GM23338 (cell line): ENCODE measurements at regions not wholly inside any gene's neighbourhood (a gene's known extent, or its start where the extent isn't known, plus 50 kb on each side); places are given as distances from the start of the nearest gene placed in this dataset.

Experiments
- ATAC-seq: fragments of 200-7000 bp; cut with Tn5 transposase; 3 replicates; pipeline ENCODE4 v1.9.1; 2020
- DNase-seq: peaks from one replicate; pipeline ENCODE4 v3.0.0-alpha.2; 2015; ENCODE audit warnings: low spot score
- H2AFZ ChIP-seq: fragments of 200-600 bp; sonication (generic); 2 replicates; pipeline ENCODE4 v1.8.0; 2016; ENCODE audit warnings: antibody characterized with exemption, mild to moderate bottlenecking, moderate library complexity
- H3F3A ChIP-seq: fragments of 200-600 bp; sonication (generic); replicated peaks from 2 replicates; pipeline ENCODE4 v1.8.0; 2017; ENCODE audit warnings: antibody characterized with exemption, mixed run types, low read depth
- H3K27ac ChIP-seq: fragments of 200-600 bp; sonication (generic); 2 replicates; pipeline ENCODE4 v1.6.1; 2016; ENCODE audit warnings: low read depth
- H3K27me3 ChIP-seq: fragments of 200-600 bp; sonication (generic); 2 replicates; pipeline ENCODE4 v1.8.0; 2016; ENCODE audit warnings: mild to moderate bottlenecking, mixed run types, moderate library complexity; ENCODE audit not compliant: insufficient read depth
- H3K36me3 ChIP-seq: fragments of 200-600 bp; sonication (generic); 2 replicates; pipeline ENCODE4 v1.8.0; 2016; ENCODE audit warnings: mild to moderate bottlenecking; ENCODE audit not compliant: insufficient read depth
- H3K4me1 ChIP-seq: fragments of 200-600 bp; sonication (generic); 2 replicates; pipeline ENCODE4 v1.8.0; 2016; ENCODE audit warnings: mild to moderate bottlenecking, moderate library complexity; ENCODE audit not compliant: insufficient read depth
- H3K4me2 ChIP-seq: fragments of 200-600 bp; sonication (generic); 2 replicates; pipeline ENCODE4 v1.7.1; 2017; ENCODE audit warnings: mixed run types
- H3K4me3 ChIP-seq: fragments of 200-600 bp; sonication (generic); 2 replicates; pipeline ENCODE4 v1.6.1; 2016; ENCODE audit warnings: mixed run types
- H3K79me2 ChIP-seq: fragments of 200-600 bp; sonication (generic); replicated peaks from 2 replicates; pipeline ENCODE4 v1.8.0; 2017; ENCODE audit warnings: mild to moderate bottlenecking; ENCODE audit not compliant: insufficient read depth
- H3K9me2 ChIP-seq: fragments of 200-600 bp; sonication (generic); 2 replicates; pipeline ENCODE4 v1.8.0; 2017; ENCODE audit not compliant: insufficient read depth
- H4K20me1 ChIP-seq: fragments of 200-600 bp; sonication (generic); replicated peaks from 2 replicates; pipeline ENCODE4 v1.8.0; 2017; ENCODE audit warnings: mild to moderate bottlenecking; ENCODE audit not compliant: insufficient read depth
- H3K27ac Mint-ChIP-seq: 2 replicates; pipeline ENCODE4 v1.8.0; 2020; ENCODE audit warnings: inconsistent platforms, mild to moderate bottlenecking, moderate library complexity, mixed read lengths
- H3K27me3 Mint-ChIP-seq: 3 replicates; pipeline ENCODE4 v1.8.0; 2022; ENCODE audit warnings: low read depth, mild to moderate bottlenecking, moderate library complexity, mixed read lengths, inconsistent platforms; ENCODE audit not compliant: insufficient read depth, poor library complexity
- H3K36me3 Mint-ChIP-seq: 3 replicates; pipeline ENCODE4 v1.8.0; 2021; ENCODE audit warnings: low read depth, mild to moderate bottlenecking, inconsistent platforms, moderate library complexity, mixed read lengths
- H3K4me1 Mint-ChIP-seq: 3 replicates; pipeline ENCODE4 v1.8.0; 2020; ENCODE audit warnings: mild to moderate bottlenecking, inconsistent platforms, mixed read lengths
- H3K4me3 Mint-ChIP-seq: 3 replicates; pipeline ENCODE4 v1.8.0; 2021; ENCODE audit warnings: moderate library complexity, mild to moderate bottlenecking, inconsistent platforms, mixed read lengths
- H3K9me3 Mint-ChIP-seq: 3 replicates; pipeline ENCODE4 v1.8.0; 2020; ENCODE audit warnings: moderate library complexity, mild to moderate bottlenecking, inconsistent platforms, mixed read lengths
- CREB1 ChIP-seq: fragments of 250-450 bp; sonication (Bioruptor Pico); IDR thresholded peaks from 2 replicates; pipeline ENCODE4 v1.5.0; 2020; ENCODE audit warnings: low read depth, mild to moderate bottlenecking, moderate library complexity
- CTCF ChIP-seq, 2 experiments: fragments of 200-600 bp in 1 of 2; sonication (generic) in 1 of 2; conservative IDR thresholded peaks; 2 replicates each; pipeline versions ENCODE4 v1.5.1 to v1.6.1; 2016 to 2017; ENCODE audit warnings: antibody characterized with exemption in 2 of 2, low read depth in 2 of 2, mild to moderate bottlenecking in 2 of 2, moderate library complexity in 1 of 2
- ETS1 ChIP-seq: IDR thresholded peaks from 2 replicates; pipeline ENCODE4 v1.6.1; 2016; ENCODE audit warnings: antibody characterized with exemption
- EZH2 ChIP-seq: fragments of 200-600 bp; sonication (generic); IDR thresholded peaks from one replicate; pipeline ENCODE4 v1.8.0; 2017; ENCODE audit warnings: antibody characterized with exemption, mild to moderate bottlenecking, low read depth; ENCODE audit not compliant: unreplicated experiment
- EZH2phosphoT487 ChIP-seq: fragments of 200-600 bp; sonication (generic); IDR thresholded peaks from one replicate; pipeline ENCODE4 v1.8.1; 2018; ENCODE audit warnings: antibody characterized with exemption; ENCODE audit not compliant: unreplicated experiment
- NANOG ChIP-seq: IDR thresholded peaks from 2 replicates; pipeline ENCODE4 v1.6.1; 2016; ENCODE audit warnings: antibody characterized with exemption, borderline replicate concordance
- POLR2AphosphoS5 ChIP-seq: IDR thresholded peaks from 2 replicates; pipeline ENCODE4 v1.6.1; 2016; ENCODE audit warnings: antibody characterized with exemption, low read depth
- REST ChIP-seq: IDR thresholded peaks from one replicate; pipeline ENCODE4 v1.6.1; 2018; ENCODE audit warnings: antibody characterized with exemption; ENCODE audit not compliant: unreplicated experiment
- ZNF114 ChIP-seq: fragments of 250-450 bp; sonication (Bioruptor Pico); IDR thresholded peaks from 2 replicates; pipeline ENCODE4 v1.5.0; 2020; ENCODE audit warnings: mild to moderate bottlenecking, moderate library complexity
- ZNF331 ChIP-seq: fragments of 250-450 bp; sonication (Bioruptor Pico); IDR thresholded peaks from 2 replicates; pipeline ENCODE4 v1.5.0; 2020; ENCODE audit warnings: low read depth, mild to moderate bottlenecking, moderate library complexity

- Mint-ChIP-seq H3K36me3 (no peaks in the 10 kb centered on the region), H3K4me1 (no peaks in the 10 kb centered on the region), H3K4me3 (no peak overlapping the region), H3K9me3 (peaks cover 8% of the 10 kb centered on the region), H3K27me3 (peaks cover 5% of the 10 kb centered on the region), H3K27ac (no peak overlapping the region)
- Histone ChIP-seq H3K27me3 (no peaks in the 10 kb centered on the region), H3K36me3 (no peaks in the 10 kb centered on the region), H4K20me1 (no peaks in the 10 kb centered on the region), H3K4me1 (no peaks in the 10 kb centered on the region), H3K9me2 (peaks cover 30% of the 10 kb centered on the region; the same call in 1 of the 2 replicates), H3K27ac (no peak overlapping the region), H3F3A (no peaks in the 10 kb centered on the region), H2AFZ (no peak overlapping the region; the same call in 1 of the 2 replicates), H3K4me3 (no peak overlapping the region), H3K4me2 (no peak overlapping the region), H3K79me2 (no peaks in the 10 kb centered on the region)
- ATAC-seq = no peak
- no peak for DNase-seq
- TF ChIP-seq NANOG = no peak
- no peak for TF ChIP-seq CTCF (conservative IDR thresholded peaks at IDR 0.05; ENCODE audit: low read depth in 2 of 2)
- no peak for TF ChIP-seq CREB1 (CRISPR knock-in tag)
- TF ChIP-seq ZNF331 (CRISPR knock-in tag) = no peak
- TF ChIP-seq REST = no peak
- TF ChIP-seq EZH2phosphoT487 = no peak
- TF ChIP-seq EZH2 = no peak
- TF ChIP-seq ETS1 = no peak
- TF ChIP-seq ZNF114 (CRISPR knock-in tag) = no peak
- no peak for TF ChIP-seq POLR2AphosphoS5
Observed at GRCh38 chr1:221947731-221948130, 205.8 kb upstream of the DUSP10 start.

DNA sequence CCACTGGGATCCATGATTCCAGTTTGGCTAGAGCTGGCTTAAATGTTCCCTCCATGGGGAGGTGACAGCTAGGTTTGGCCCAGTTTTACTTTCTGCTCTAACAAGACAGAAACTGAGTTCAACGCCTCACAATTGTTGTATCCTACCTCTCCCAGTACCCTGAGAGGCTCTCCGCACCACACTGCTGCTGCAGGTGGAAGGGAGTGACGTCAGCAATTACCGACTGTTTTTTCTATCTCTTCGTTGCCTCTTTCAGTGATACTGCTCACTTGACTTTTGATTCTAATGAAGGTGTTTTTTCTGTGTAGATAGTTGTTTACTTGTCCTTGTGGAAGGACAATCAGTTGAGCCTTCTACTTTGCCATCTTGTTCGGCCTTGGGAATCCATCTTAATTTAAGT lies 204.9 kb upstream of the DUSP10 start:
- H3K9me2 ChIP-seq = peaks cover 20% of the 10 kb centered on the region; the same call in 1 of the 2 replicates
- no peaks in the 10 kb centered on the region for H3K36me3 Mint-ChIP-seq
- ATAC-seq (no peak), DNase-seq (no peak)
- H3K36me3 ChIP-seq = no peaks in the 10 kb centered on the region
- no peaks in the 10 kb centered on the region for H3K4me1 Mint-ChIP-seq
- H4K20me1 ChIP-seq = no peaks in the 10 kb centered on the region
- peaks cover 5% of the 10 kb centered on the region for H3K27me3 Mint-ChIP-seq
- H3K4me3 ChIP-seq = no peak overlapping the region
- H2AFZ ChIP-seq = peak overlapping the region; percentile 61; the same call in 1 of the 2 replicates
- no peak overlapping the region for H3K4me3 Mint-ChIP-seq
- H3K79me2 ChIP-seq = no peaks in the 10 kb centered on the region
- no peak overlapping the region for H3K4me2 ChIP-seq
- no peak overlapping the region for H3K27ac ChIP-seq
- no peaks in the 10 kb centered on the region for H3K4me1 ChIP-seq
- H3K27me3 ChIP-seq = no peaks in the 10 kb centered on the region
- H3F3A ChIP-seq = no peaks in the 10 kb centered on the region
- H3K9me3 Mint-ChIP-seq = peaks cover 8% of the 10 kb centered on the region; the same call in 2 of the 3 replicates
- no peak overlapping the region for H3K27ac Mint-ChIP-seq
- TF ChIP-seq CTCF (conservative IDR thresholded peaks at IDR 0.05; ENCODE audit: low read depth in 2 of 2) (no peak), EZH2 (no peak), POLR2AphosphoS5 (no peak)
